ENCODE measurements at regions not wholly inside any gene's neighbourhood (a gene's known extent, or its start where the extent isn't known, plus 50 kb on each side); places are given as distances from the start of the nearest gene placed in this dataset.

- DNase-seq = no peak
These were observed 71.8 kb upstream of the LRATD1 start for GRCh38 chr2:14560716-14561115.

GRCh38 chr2:14563324-14563723 is 69.2 kb upstream of the LRATD1 start:
- no peak for DNase-seq

GRCh38 chr2:14565666-14566065 is 66.9 kb upstream of the LRATD1 start:
- DNase-seq = no peak

GRCh38 chr2:14567561-14567960 is 65.0 kb upstream of the LRATD1 start:
- no peak for DNase-seq

GRCh38 chr2:14569294-14569693 is 63.2 kb upstream of the LRATD1 start:
- DNase-seq = no peak

- no peak for DNase-seq
These were observed 59.9 kb upstream of the LRATD1 start for GRCh38 chr2:14572633-14573032.

GRCh38 chr2:14577843-14578242 is 54.7 kb upstream of the LRATD1 start:
- no peak for DNase-seq

Measured in stimulated activated CD4-positive, alpha-beta T cell treated with anti-CD3 and anti-CD28 coated beads, Interleukin-4, amount 100 ng/mL, for 24 hours (primary cell).